HG03060 (cell line): ENCODE measurements at regions not wholly inside any gene's neighbourhood (a gene's known extent, or its start where the extent isn't known, plus 50 kb on each side); places are given as distances from the start of the nearest gene placed in this dataset.
"Not testable (repeated sequence)": the region's sequence is repeated elsewhere in the genome, so short reads cannot be mapped to it uniquely, and the experiment has no call there.

Experiments used
- ATAC-seq: cut with Tn5 transposase; IDR thresholded peaks from one replicate; pipeline ENCODE4 v1.9.1; 2021; ENCODE audit warnings: low read depth, moderate number of reproducible peaks; ENCODE audit not compliant: unreplicated experiment

GRCh38 chr17:71166311-71166710, 954.5 kb upstream of the SOX9 start:
- no peak for ATAC-seq

DNA sequence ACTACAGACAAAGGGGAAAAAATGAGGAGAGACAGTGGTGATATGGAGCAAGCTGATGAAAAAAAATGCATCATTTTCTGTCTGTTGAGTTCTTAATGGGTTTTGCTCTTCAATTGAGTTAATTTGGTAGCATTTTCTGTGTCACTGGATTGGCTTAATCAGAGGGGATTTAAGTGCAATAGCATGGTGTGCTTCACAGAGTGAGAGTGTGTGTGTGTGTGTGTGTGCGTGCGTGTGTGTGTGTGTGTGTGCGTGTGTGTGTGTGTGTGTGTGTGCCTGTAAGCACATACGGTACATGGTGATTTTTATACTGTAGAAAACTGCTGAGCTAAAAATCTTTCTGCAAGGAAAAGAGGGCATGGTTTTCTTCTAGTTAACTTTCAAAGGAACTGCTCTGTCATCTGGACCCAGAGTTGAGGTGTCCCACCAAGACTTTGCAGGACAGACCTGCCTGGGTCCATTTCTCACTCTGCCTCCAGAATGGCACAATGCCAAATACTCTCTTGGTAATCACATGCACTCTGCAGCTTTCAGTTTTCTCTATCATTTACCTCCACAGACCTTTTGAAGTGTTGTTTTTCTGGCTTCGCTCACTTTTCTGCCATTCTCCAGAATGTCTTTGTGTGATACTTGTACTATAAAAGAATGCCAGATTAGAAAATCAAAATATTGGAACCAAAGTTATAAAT, 952.6 kb upstream of the SOX9 start:
- no peak for ATAC-seq

- no peak for ATAC-seq
Measured at GRCh38 chr17:71170070-71170469, 950.8 kb upstream of the SOX9 start.

DNA sequence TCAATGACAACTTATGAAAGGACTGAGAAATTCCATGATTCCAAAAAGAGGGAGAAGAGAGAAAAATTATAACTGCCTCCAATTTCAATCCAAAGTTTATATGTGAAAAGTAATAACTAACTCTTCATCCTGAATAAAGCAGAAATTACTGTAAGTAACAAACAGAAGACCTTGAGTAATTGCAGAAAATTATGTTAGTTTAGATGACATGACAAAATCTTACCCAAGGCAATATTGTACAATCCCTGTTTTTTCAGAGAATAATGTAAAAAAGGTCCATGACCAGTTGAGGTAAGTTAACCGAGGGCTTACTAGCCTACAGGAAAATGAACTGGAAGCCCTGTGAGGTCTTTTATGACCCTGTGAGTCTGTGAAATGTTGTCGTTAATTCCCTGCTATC, 949.5 kb upstream of the SOX9 start:
- ATAC-seq: no peak

DNA sequence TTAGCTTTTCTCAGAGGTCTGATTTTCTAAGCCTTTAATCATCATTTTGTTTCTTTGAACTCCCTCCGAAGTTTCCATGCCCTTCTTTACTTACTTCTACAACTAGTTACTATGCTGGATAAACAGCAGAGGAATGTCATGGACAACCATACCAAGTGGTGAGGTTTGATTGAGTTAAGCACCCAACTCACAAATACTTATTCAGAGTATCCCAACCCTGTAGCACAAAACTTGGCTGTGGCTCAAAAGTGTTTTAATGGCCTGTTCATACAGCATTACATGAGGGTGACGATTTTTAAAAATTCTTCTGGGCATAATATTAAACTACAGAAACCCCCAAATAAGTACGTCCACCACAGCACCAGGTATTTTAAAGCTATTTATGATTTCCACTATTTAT, 946.8 kb upstream of the SOX9 start:
- ATAC-seq: no peak

DNA sequence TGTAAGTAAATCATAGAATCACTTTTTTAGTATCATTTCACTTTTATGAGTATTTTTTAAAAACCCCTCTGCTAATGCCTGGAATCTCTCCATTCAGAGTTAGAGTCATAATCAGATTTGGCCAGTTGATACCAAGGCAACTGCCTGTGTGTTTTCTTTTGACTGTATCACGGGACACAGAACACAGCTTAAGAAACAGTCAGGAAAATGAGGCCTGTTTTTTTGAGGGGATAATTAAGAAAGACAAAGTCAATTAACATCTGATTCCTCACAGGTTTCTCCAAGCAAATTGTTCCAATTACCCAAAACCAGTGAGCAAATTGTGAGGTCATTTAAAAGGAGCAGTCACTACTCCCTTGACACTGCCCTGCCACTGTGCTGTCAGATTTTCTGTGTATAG, 944.5 kb upstream of the SOX9 start:
- no peak for ATAC-seq

- ATAC-seq: no peak
Measured at GRCh38 chr17:71176928-71177443, 943.8 kb upstream of the SOX9 start.

GRCh38 chr17:71180801-71181385, 939.9 kb upstream of the SOX9 start:
- no peak for ATAC-seq

DNA sequence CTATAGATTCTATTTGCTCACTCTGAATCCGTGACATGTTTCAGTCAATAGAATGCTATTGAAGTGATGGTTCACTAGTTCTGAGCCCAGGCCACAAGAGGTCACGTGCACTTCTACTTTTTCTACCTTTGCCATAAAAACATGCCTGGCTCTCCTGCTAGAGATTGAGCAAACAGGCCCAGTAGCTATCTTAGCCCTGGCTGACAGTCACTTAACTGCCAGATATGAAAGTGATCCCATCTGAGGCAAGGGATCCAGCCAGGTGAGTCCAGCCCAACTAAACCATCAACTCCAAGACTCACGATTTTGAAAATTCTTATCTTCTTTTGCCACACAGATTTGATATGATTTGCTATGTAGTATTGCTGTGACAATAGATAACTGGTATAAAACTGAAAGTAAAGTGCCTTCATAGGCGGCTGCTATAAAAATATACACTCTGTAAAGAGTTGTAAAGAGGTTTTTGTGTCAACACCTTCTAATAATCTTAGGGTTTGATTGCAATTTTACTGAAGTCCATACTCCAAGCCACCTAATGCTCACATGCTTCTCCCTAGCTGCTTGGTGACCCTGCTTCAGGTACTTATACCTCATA, 937.7 kb upstream of the SOX9 start:
- ATAC-seq: no peak

GRCh38 chr17:71184716-71185115, 936.1 kb upstream of the SOX9 start:
- no peak for ATAC-seq

DNA sequence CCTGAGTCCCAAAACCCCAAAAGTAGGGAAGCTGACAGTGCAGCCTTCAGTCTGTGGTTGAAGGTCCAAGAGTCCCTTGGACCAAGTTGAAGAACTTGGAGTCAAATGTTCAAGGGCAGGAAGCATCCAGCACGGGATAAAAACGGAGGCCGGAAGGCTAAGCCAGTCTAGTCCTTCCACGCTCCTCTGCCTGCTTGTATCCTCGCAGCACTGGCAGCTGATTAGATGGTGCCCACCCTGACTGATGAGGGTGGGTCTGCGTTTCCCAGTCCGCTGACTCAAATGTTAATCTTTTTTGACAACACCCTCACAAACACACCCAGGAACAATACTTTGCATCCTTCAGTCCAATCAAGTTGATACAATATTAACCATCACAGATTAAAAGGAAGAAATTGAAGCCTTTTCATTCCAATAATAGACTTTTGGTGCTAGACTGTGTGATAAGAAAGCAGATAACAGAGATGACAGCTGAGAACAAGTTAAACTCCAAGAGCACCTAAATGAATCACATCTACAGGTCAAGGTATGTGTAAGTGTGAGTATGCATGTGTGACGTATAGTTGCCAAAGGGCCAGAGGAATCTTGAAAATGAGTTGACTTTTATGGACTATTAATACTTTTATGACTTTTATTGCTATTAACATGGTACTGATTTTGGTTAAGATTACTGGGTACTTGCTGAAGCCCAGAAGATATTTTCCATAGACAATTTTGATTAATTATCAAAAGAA, 933.5 kb upstream of the SOX9 start:
- ATAC-seq: no peak

- ATAC-seq: no peak
Measured at GRCh38 chr17:71188811-71189492, 931.9 kb upstream of the SOX9 start.

- no peak for ATAC-seq
Measured at GRCh38 chr17:71189493-71189831, 931.4 kb upstream of the SOX9 start.

DNA sequence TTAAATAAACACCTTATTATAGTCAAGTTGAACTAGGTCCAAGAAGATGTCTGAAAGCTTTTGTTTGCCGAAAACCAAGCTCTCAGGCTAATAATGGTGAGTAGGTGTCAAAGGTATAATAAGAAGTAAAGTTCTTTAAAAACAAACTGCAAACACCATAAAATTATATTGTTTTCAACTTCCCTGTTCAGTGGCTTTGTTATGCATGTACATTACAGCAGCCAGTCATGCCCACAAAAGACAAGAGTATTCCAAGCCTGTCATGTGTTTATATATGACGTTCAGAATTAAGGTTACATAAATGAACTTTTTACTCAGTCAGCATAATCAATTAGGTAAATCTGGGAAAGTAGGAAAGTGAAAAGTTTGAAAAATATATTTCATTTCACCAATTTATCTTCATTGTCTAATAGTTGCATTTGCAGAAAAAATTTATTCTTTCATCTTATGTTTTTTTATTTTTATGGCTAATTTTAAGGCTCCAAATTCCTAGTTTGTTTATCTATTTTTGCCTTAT, 928.7 kb upstream of the SOX9 start:
- ATAC-seq: no peak

DNA sequence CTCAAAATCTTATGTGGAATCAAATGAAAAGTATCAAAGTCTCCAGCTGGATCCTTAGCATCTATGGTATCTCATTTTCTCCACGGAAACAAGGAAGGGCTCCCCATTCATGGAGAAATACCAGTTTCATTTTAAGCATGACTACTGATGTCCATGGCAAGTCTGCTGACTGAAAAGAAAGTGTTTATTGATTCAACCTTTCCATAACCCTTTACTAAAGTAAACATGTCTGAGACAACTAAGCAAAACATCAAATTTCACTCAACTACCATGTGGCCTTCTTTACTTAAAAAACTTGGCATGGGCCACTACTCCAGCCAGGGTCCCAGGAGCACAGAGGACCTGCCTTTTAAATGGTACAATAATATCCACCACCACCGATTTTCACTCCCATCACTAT, 928.0 kb upstream of the SOX9 start:
- ATAC-seq: no peak

GRCh38 chr17:71200597-71200996, 920.2 kb upstream of the SOX9 start:
- ATAC-seq: no peak

GRCh38 chr17:71201639-71202038, 919.2 kb upstream of the SOX9 start:
- ATAC-seq: no peak

DNA sequence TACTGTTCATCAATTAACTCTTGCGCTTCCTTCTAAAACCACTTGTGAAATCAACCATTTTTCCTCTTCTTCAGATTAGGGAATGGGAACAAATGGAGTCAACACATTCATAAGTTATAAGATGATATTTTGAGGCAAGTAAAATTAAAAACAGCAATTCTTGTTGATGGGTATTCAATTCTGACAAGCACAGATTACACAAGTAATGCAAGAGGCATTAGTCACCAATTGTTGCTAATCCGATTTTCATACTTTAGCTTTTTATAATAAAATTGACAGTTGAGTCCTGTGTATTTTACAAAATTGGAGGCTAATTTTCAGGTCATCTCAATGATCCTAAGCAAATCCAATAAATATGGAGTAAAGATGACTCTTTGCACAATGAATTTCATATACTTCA, 918.4 kb upstream of the SOX9 start:
- no peak for ATAC-seq

DNA sequence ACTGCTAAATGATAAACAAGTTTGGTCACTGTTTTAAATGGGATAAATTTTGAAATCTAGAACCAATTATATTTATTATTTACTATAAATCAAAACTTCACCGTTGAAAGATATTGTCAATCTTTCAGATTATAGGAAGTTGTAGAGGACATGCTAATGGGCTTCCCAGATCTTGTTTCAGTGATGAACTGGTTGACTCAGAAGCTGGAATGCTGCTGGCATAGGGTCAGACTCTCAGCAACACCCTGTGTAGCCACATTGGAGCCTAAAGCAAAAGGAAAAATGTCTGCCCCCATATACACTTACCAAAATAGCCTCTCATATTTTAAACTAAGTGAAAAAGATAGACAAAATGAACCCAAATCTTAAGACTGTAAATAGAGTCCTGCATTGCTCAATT, 916.9 kb upstream of the SOX9 start:
- ATAC-seq: no peak

GRCh38 chr17:71205951-71206350, 914.9 kb upstream of the SOX9 start:
- not testable (repeated sequence) for ATAC-seq
